Tibial nerve (tissue), 4 donors: ENCODE measurements at regions not wholly inside any gene's neighbourhood (a gene's known extent, or its start where the extent isn't known, plus 50 kb on each side); places are given as distances from the start of the nearest gene placed in this dataset.

Source experiments
- DNase-seq, 2 donors: peaks; one replicate each; pipeline ENCODE4 v3.0.0-alpha.2; 2019; ENCODE audit warnings: low spot score in 2 of 2
- H3K27ac ChIP-seq, 4 donors: fragments of 200-600 bp; sonication (generic) in 3 of 4; one replicate each; pipeline ENCODE4 v1.5.1; 2017 to 2019; ENCODE audit warnings: mild to moderate bottlenecking in 1 of 4
- H3K27me3 ChIP-seq, 2 donors: fragments of 200-600 bp; sonication (generic) in 1 of 2; one replicate each; pipeline versions ENCODE4 v1.5.1 to v1.6.0; 2017 to 2019
- H3K36me3 ChIP-seq, 3 donors: fragments of 200-600 bp; sonication (generic); one replicate each; pipeline ENCODE4 v1.5.1; 2018 to 2019
- H3K4me1 ChIP-seq, 4 donors: fragments of 200-600 bp; sonication (generic) in 3 of 4; one replicate each; pipeline ENCODE4 v1.5.1; 2017 to 2019
- H3K4me3 ChIP-seq, 4 donors: fragments of 200-600 bp; sonication (generic) in 3 of 4; one replicate each; pipeline ENCODE4 v1.5.1; 2017 to 2019; ENCODE audit warnings: mild to moderate bottlenecking in 1 of 4, moderate library complexity in 1 of 4
- H3K9me3 ChIP-seq, 4 donors: fragments of 200-600 bp; sonication (generic) in 3 of 4; one replicate each; pipeline ENCODE4 v1.5.1; 2017 to 2019
- CTCF ChIP-seq, 5 experiments: fragments of 200-600 bp in 3 of 5; fragments of 450-650 bp in 2 of 5; sonication (generic) in 3 of 5; IDR thresholded peaks; one replicate each; pipeline ENCODE4 v1.5.1; 2016 to 2019; ENCODE audit warnings: antibody characterized with exemption in 5 of 5, mild to moderate bottlenecking in 3 of 5, moderate library complexity in 2 of 5
- EP300 ChIP-seq, 2 donors: sonication (generic); formaldehyde crosslinking; IDR thresholded peaks; one replicate each; pipeline ENCODE4 v1.6.1; 2017; ENCODE audit warnings: antibody characterized with exemption in 2 of 2, mild to moderate bottlenecking in 1 of 2
- POLR2A ChIP-seq, 2 donors: fragments of 450-650 bp; IDR thresholded peaks; one replicate each; pipeline ENCODE4 v1.6.1; 2017; ENCODE audit warnings: antibody characterized with exemption in 2 of 2, mild to moderate bottlenecking in 2 of 2, moderate library complexity in 2 of 2
- WGBS, 2 donors: methylation state at CpG; one replicate each; pipeline ENCODE4 v1.1.5; 2018; 5-methylcytosine and 5-hydroxymethylcytosine counted together

DNA sequence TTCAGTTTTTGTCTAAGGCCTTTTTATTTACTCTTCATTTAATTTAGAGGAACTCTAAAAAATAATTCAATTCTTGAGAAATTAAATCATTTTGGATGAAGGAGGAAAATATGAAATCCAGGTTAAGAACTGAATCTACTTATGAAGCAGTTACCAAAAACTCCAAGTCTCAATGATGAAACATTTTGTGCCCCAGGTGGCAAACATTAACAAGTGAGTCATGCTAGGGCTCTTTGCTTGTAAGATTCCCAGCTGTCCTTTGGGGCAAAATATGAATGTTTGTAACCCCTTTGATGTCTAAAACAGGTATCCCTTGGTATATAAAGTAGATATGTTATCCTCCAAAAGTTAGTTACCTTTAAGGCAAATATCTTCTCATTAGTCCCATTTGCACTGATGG is 202.4 kb downstream of the NEDD1 start:
- Histone ChIP-seq H3K4me3 (no peak overlapping the region), H3K27me3 (no peaks in the 10 kb centered on the region), H3K36me3 (no peaks in the 10 kb centered on the region), H3K4me1 (no peaks in the 10 kb centered on the region), H3K27ac (no peak overlapping the region), H3K9me3 (peaks cover 0 to 9% (median 0%) of the 10 kb centered on the region in 4 donors)
- TF ChIP-seq EP300 (IDR thresholded peaks at IDR 0.05) = no peak
- TF ChIP-seq POLR2A (IDR thresholded peaks at IDR 0.05) = no peak
- TF ChIP-seq CTCF (IDR thresholded peaks at IDR 0.05) = no peak
- DNase-seq = no peak

- no peaks in the 10 kb centered on the region for H3K9me3 ChIP-seq
- H3K36me3 ChIP-seq = no peaks in the 10 kb centered on the region
- H3K27ac ChIP-seq = no peak overlapping the region
- TF ChIP-seq EP300 (IDR thresholded peaks at IDR 0.05) = no peak
- TF ChIP-seq POLR2A (IDR thresholded peaks at IDR 0.05) = no peak
- no peak for TF ChIP-seq CTCF (IDR thresholded peaks at IDR 0.05)
- 59 to 81% methylated on average over 4 of the region's 4 CpGs for WGBS, 2 donors
- no peak for DNase-seq
- H3K27me3 ChIP-seq = no peaks in the 10 kb centered on the region
- H3K4me1 ChIP-seq = no peaks in the 10 kb centered on the region
- H3K4me3 ChIP-seq = no peak overlapping the region
Observed at GRCh38 chr12:97112136-97112535, 205.1 kb downstream of the NEDD1 start.

DNA sequence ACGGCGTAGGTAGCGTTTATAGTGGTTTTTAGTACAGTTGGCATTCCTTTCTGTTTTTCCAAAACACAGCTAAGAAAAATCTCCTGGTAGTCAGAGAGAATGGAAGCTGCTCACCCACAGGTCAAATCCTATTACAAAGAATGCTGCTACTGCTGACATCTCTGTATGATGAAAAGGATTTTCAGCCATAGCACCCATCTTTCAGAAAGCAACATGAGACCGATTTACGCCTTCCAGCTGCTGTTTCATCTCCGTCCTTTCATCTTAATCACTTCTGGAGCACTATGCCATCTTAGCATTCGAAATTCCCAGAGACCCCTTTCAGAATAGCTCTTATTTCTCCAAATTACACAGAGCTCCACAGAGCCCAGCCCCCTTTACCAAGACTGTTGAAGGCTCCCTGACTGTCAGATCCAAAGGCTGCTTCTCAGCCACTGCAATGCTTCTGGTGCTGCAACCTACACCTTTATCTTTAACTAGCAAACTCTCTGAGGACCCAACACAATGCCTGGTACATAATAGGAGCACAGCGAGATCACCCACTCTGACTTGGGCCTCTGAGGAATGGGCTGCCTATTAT is 211.8 kb downstream of the NEDD1 start:
- Histone ChIP-seq H3K36me3 (no peaks in the 10 kb centered on the region), H3K27ac (no peak overlapping the region), H3K27me3 (no peaks in the 10 kb centered on the region), H3K9me3 (no peaks in the 10 kb centered on the region), H3K4me3 (no peak overlapping the region), H3K4me1 (no peaks in the 10 kb centered on the region)
- WGBS, 2 donors = 64 to 71% methylated on average over 8 of the region's 8 CpGs
- no peak for DNase-seq
- TF ChIP-seq POLR2A (IDR thresholded peaks at IDR 0.05) (no peak), EP300 (IDR thresholded peaks at IDR 0.05) (no peak)

- Histone ChIP-seq H3K27me3 (no peaks in the 10 kb centered on the region), H3K4me3 (no peak overlapping the region), H3K4me1 (no peaks in the 10 kb centered on the region), H3K36me3 (no peaks in the 10 kb centered on the region), H3K27ac (no peak overlapping the region), H3K9me3 (no peaks in the 10 kb centered on the region)
- no peak for TF ChIP-seq EP300 (IDR thresholded peaks at IDR 0.05)
- TF ChIP-seq POLR2A (IDR thresholded peaks at IDR 0.05) = no peak
- DNase-seq = no peak
- WGBS, 2 donors = 20 to 34% methylated on average over 2 of the region's 2 CpGs
Observed at GRCh38 chr12:97127061-97127460, 220.0 kb downstream of the NEDD1 start.

DNA sequence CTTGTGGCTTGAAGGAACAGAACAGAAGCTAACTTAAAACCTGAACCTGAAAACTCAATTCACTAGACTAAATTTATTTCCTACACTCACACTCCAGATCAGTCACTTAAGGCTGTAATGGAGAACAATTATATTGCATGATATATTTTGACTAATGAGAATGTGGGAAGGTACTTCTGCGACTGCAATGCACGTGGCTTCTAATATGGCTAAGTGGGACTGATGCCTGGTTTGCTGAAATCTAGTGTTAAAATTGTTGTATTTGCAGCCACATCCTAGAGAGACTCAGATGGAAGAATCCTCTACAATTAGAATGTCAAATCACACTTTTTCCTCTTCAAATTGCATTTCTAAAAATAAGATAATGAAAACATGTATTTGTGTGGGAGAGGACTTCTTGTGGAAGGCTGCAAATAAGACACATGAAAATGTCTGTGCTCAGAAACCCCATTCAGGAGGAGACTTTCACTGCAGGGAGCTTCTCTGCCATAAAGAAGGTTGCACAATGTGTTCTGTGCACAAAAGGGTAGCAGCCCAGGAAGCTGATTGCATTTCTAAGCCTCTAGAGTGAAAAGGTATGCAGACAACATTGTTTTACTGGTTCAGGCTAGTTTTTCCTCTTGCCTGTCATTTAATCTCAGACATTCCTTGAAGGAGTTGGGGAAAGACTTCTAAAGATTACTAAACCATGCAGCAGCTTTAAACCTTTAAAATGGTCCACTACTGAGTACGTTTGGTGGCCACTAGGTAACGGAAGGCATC is 224.3 kb downstream of the NEDD1 start:
- DNase-seq = no peak
- WGBS, 2 donors = 55 to 62% methylated on average over 4 of the region's 4 CpGs
- Histone ChIP-seq H3K36me3 (no peaks in the 10 kb centered on the region), H3K4me1 (no peaks in the 10 kb centered on the region), H3K4me3 (no peak overlapping the region), H3K27ac (no peak overlapping the region), H3K27me3 (no peaks in the 10 kb centered on the region), H3K9me3 (no peaks in the 10 kb centered on the region)
- TF ChIP-seq CTCF (IDR thresholded peaks at IDR 0.05) (no peak), EP300 (IDR thresholded peaks at IDR 0.05) (no peak), POLR2A (IDR thresholded peaks at IDR 0.05) (no peak)

GRCh38 chr12:97132270-97132669 is 225.2 kb downstream of the NEDD1 start:
- WGBS, 2 donors = 45 to 48% methylated on average over 2 of the region's 2 CpGs
- Histone ChIP-seq H3K4me3 (no peak overlapping the region), H3K27me3 (no peaks in the 10 kb centered on the region), H3K9me3 (no peaks in the 10 kb centered on the region), H3K36me3 (no peaks in the 10 kb centered on the region), H3K27ac (no peak overlapping the region), H3K4me1 (no peaks in the 10 kb centered on the region)
- no peak for TF ChIP-seq CTCF (IDR thresholded peaks at IDR 0.05)
- TF ChIP-seq POLR2A (IDR thresholded peaks at IDR 0.05) = no peak
- TF ChIP-seq EP300 (IDR thresholded peaks at IDR 0.05) = no peak
- no peak for DNase-seq
